ENCODE measurements at regions not wholly inside any gene's neighbourhood (a gene's known extent, or its start where the extent isn't known, plus 50 kb on each side); places are given as distances from the start of the nearest gene placed in this dataset.
A peak's percentile ranks its signal among the peaks of the same experiment; 100 is the strongest.
"Not testable (repeated sequence)": the region's sequence is repeated elsewhere in the genome, so short reads cannot be mapped to it uniquely, and the experiment has no call there.

DNA sequence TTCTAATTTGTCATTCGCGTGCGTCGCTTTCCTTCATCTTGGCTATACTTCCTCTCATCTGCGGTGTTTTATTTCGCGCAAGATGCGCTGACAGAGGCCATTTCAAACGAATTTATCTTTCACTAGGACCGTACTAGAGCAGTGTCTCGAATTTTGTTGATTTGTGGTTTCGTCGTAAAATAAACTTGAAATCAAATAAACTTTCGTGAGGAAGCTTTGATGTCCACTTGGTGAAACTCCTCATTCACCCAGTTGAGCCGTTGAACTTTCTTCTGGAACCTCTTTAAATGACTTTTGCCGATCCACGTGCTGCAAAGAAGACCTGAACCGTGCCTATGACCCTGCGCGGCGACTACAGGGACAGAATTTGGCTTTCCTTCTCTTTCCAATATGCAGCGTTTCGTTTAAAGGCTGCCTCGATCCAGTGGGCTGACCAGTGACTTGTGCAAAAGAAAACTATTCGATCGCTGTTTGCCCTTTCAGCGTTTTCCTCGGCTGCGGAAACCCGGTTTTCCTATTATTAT, 163.9 kb upstream of the PPP1R3A start:
- peak overlapping the region; percentile 40 for H3K4me3 ChIP-seq (replicated peaks; ENCODE audit: low read depth, low read length)
- TF ChIP-seq CTCF (IDR thresholded peaks at IDR 0.05; ENCODE audit: low read length, missing control alignments), result no peak
- DNase-seq (ENCODE audit: low read depth), result peak; percentile 25

DNA sequence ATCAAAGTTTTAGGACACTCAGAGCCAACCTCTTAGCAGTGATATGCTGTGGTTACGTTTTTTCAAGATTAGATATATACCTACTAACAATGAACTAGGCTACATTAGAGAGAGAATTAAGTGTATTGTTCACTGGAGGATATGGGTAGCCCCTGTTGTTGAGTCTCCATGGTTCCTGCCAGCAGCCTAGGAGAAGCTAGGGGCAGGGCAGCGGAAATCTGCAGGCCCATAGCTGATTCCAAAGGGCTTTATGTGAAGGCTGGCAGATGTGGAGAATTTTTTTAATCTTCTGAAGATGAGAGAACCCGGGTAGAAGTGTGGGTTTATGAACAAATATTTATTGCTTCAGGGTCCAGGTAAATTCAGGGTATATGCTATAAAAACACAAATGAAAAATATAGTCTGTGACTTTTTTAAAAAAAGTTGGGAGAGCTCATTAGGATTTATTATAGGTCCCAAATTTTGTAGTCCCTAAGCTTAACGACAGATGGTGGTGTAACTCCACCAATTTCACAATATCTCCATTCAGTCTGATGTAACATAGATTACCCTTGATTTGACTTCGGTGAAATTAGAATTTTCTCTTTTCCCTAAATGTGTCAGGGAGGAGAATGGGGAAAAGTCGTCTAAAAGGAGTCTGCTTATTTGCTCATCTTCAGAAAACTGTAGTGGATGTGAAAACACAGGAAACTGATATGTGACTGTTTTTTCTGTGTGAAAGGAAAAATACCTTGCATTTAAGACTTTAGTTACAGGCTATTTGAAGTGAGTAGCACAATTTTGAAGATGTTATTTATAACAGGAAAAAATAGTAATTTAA, 163.0 kb upstream of the PPP1R3A start:
- TF ChIP-seq CTCF (IDR thresholded peaks at IDR 0.05; ENCODE audit: low read length, missing control alignments), result peak; percentile 51
- no peak overlapping the region for H3K4me3 ChIP-seq (replicated peaks; ENCODE audit: low read depth, low read length)
- DNase-seq (ENCODE audit: low read depth), result peak; percentile 80

DNA sequence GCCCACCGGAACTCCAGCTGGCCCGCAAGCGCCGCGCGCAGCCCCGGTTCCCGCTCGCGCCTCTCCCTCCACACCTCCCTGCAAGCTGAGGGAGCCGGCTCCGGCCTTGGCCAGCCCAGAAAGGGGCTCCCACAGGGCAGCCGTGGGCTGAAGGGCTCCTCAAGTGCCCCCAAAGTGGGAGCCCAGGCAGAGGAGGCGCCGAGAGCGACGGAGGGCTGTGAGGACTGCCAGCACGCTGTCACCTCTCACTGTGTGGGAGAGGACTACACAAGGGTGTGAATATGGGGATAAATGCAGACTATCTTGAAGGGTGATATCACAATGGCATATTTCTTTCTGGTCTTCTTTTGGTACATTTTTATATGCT, 158.3 kb upstream of the PPP1R3A start:
- not testable (repeated sequence) for H3K4me3 ChIP-seq (replicated peaks; ENCODE audit: low read depth, low read length); DNase-seq (ENCODE audit: low read depth)

- not testable (repeated sequence) for DNase-seq (ENCODE audit: low read depth)
These were observed 157.8 kb upstream of the PPP1R3A start for GRCh38 chr7:114076392-114077157.

DNA sequence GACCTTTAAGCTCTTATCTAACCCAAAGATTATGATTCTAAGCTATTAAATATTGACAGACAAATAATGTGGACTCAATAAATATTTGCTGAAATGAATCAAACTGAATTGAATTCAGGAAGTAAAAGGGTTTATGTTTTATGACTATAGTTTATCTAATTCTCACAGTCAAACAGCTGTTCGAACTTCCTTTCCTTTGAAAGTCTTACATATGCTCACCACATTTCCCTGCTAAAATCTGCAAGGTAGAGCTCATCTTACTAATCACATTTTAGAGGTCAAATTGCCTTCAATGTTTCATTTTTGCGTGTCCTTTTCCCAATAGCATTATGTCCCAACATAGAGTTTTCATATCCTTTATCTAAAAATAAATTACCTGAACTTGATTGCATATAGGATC, 154.9 kb upstream of the PPP1R3A start:
- H3K4me3 ChIP-seq (replicated peaks; ENCODE audit: low read depth, low read length), result no peak overlapping the region
- no peak for DNase-seq (ENCODE audit: low read depth)
- TF ChIP-seq CTCF (IDR thresholded peaks at IDR 0.05; ENCODE audit: low read length, missing control alignments), result no peak

More at GRCh38 chr7:114076392-114077157, 157.8 kb upstream of the PPP1R3A start:
- not testable (repeated sequence) for H3K4me3 ChIP-seq (replicated peaks; ENCODE audit: low read depth, low read length)

DNA sequence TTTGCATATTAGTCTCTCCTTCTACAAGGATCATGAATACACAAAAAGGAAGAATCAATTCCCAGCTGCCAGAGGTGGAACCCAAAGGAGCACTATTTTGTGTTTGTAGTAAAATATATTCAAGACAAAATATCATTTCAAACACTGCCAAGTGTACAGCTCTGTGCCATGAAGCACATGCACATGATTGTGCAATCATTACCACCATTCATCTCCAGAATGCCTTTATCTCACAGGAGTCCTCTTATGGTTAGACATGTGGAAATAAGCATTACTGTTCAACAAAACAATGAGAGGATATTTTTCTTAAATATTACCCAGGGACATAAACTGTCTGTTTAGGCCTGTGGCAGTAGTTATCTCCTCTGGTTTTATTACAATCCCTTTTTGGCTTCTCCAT, 151.4 kb upstream of the PPP1R3A start:
- no peak for TF ChIP-seq CTCF (IDR thresholded peaks at IDR 0.05; ENCODE audit: low read length, missing control alignments)
- no peak overlapping the region for H3K4me3 ChIP-seq (replicated peaks; ENCODE audit: low read depth, low read length)
- peak; percentile 69 for DNase-seq (ENCODE audit: low read depth)

DNA sequence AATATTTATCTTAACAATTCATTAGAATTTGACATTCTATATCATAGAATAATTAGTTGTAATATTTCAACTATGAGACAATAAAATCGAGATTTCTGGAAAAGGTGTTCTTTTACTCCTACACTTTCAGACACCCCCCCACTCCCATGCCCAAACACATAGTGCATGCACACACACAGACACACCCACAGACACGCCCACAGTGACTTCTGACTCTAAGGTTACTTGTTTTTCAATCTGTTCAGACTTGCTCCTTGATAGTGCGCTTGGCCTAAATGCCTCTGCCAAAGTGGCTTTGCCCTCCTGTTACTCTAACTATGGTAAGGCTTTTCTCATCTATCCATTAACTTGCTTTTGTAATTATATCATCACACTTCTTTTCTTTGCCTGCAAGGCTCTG, 144.0 kb upstream of the PPP1R3A start:
- no peak overlapping the region for H3K4me3 ChIP-seq (replicated peaks; ENCODE audit: low read depth, low read length)
- no peak for TF ChIP-seq CTCF (IDR thresholded peaks at IDR 0.05; ENCODE audit: low read length, missing control alignments)
- no peak for DNase-seq (ENCODE audit: low read depth)

All from fibroblast of pulmonary artery (primary cell).